Epithelial cell of esophagus (primary cell): ENCODE measurements at regions not wholly inside any gene's neighbourhood (a gene's known extent, or its start where the extent isn't known, plus 50 kb on each side); places are given as distances from the start of the nearest gene placed in this dataset.

ENCODE experiments used
- DNase-seq: peaks from one replicate; pipeline ENCODE4 v3.0.0; 2010; ENCODE audit warnings: low read depth
- H3K4me3 ChIP-seq: 2 replicates; pipeline ENCODE4 v1.5.1; 2011; ENCODE audit warnings: mild to moderate bottlenecking, low read length, control low read depth
- TF ChIP-seq, protein P1 (sequence below): IDR thresholded peaks from 2 replicates; pipeline ENCODE4 v1.5.1; 2011; ENCODE audit warnings: low read depth, mild to moderate bottlenecking, low read length, control low read depth, inconsistent platforms; ENCODE audit not compliant: insufficient read depth; ENCODE audit errors: missing control alignments

DNA sequence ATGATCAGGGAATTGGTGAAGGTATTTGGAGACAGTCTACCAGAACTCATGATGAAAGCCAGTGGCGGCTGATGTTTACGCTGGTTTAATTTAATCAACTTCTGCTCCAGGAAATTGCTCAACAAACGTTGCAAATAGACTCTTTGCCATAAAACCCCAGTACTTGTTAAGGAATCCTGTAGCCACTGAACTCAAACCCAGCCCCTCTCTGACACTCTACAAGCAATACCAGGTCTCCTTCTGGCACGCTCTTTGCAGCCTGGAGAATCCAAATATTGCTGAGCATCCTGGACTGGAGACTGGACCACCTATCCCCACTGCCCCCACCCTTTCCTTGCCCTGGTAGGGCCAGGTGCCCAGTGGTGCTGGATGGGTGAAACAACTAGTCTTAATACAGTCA is 308.2 kb downstream of the FBXO15 start:
- TF ChIP-seq, protein P1, sequence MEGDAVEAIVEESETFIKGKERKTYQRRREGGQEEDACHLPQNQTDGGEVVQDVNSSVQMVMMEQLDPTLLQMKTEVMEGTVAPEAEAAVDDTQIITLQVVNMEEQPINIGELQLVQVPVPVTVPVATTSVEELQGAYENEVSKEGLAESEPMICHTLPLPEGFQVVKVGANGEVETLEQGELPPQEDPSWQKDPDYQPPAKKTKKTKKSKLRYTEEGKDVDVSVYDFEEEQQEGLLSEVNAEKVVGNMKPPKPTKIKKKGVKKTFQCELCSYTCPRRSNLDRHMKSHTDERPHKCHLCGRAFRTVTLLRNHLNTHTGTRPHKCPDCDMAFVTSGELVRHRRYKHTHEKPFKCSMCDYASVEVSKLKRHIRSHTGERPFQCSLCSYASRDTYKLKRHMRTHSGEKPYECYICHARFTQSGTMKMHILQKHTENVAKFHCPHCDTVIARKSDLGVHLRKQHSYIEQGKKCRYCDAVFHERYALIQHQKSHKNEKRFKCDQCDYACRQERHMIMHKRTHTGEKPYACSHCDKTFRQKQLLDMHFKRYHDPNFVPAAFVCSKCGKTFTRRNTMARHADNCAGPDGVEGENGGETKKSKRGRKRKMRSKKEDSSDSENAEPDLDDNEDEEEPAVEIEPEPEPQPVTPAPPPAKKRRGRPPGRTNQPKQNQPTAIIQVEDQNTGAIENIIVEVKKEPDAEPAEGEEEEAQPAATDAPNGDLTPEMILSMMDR, result no peak
- DNase-seq, result no peak
- H3K4me3 ChIP-seq, result no peak overlapping the region

DNA sequence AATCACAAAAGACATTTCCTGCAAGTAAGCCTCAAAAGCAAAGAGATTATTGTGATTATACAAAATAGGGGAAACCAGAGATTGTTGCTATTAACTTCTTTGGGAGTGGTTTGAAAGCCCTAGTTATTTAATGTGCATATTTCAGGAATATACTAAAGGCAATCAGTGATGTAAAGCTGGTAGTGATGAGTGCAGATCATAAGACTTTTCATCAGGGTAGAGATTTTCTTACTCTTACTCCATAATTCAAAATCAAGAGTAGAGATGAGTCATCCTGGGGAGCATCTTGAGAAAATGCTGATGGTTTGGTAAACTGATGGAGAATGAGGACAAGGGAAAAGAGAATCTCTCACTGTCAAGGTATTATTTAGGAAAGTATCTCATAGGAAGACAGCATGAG is 309.5 kb downstream of the FBXO15 start:
- no peak for DNase-seq
- TF ChIP-seq, protein P1, result no peak
- H3K4me3 ChIP-seq, result no peak overlapping the region

DNA sequence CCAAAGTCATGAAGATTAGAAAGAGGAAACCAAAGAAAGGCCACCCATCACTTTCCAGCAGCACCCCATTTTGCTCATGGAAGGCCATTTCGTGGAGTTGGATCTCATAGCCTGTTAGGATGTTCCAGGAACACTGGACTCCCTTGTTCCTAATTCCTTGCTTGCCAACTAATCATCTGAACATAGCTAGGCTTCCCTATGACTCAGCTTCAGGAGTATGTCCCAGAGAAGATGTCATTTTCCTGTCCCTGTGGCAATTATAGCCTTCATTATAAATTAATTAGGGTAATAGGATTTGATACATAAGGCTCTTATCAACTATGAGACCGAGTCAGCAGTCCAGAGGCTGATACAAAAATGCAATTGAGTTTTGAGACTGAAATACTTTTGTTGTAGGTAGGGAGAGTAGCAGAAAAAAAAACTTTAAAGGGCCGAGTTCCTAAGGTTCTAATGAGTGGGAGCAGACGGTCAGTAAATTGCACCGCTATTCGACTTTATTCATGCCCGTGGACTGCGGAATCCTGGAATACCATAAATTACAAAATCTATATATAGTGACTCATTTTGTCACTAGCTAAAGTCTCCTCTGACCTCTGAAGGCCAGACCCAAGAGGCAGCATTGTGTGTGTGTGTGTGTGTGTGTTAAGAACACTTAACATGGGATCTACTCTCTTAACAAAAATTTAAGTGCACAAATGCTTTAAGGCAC is 311.8 kb downstream of the FBXO15 start:
- TF ChIP-seq, protein P1, result no peak
- no peak overlapping the region for H3K4me3 ChIP-seq
- DNase-seq, result peak; percentile 14

DNA sequence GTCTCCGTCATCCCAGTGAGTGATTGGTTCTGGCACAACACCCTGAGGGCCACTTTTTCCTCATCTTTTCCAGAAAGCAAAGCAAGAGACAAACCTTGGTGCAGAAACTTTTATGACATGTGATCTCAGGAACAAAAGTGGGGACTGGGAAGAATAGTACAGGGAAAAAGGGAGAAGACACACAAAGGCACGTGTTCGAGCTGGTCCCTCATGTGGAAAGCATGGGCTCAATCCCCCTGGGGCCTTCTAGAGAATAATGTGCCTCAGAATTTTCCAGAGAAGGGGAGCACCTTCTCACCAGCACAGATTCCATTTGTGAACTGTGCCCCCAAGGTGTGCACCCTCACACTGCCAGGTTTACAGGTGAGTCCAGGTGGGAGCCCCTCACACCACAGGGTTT is 312.6 kb downstream of the FBXO15 start:
- H3K4me3 ChIP-seq, result no peak overlapping the region
- no peak for DNase-seq
- TF ChIP-seq, protein P1, result no peak

DNA sequence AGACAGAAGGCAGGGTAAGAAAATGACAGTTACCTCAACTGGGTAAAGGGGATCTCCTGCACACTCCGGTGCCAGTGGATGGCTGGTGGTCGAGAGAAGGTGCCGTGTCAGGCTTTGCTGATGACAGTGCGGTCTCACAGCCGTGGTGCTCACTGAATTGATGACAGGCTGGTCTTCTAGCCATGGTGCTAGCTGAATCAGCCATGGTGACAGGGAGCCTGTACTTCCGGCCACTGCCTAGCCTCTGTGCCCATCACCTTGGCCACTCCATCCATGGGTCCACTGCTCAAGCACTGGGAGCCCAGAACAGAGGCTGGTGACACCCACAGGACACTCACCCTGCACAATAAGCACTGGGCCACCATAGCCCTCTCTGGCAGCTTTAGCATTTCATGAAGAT is 315.9 kb downstream of the FBXO15 start:
- no peak for DNase-seq
- no peak overlapping the region for H3K4me3 ChIP-seq
- TF ChIP-seq, protein P1, result no peak

DNA sequence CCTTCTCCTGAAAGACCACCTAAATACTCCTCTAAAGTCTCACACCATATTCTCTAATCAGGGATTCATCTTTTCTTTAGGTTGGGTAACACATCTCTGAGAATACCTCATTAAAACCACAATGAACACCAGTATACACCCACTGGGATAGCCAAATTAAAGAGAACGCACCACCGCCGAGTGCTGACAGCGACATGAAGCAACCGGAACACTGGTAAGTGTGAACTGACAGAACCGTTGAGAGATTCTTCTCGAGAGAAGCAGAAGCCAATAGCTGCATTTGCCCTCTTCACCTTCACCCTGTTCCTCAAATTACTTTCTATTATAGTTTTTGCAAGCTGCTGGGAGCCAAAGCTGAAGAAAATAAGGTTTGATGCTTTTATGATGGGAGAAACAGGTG is 318.5 kb downstream of the FBXO15 start:
- H3K4me3 ChIP-seq, result no peak overlapping the region
- TF ChIP-seq, protein P1, result no peak
- DNase-seq, result no peak

DNA sequence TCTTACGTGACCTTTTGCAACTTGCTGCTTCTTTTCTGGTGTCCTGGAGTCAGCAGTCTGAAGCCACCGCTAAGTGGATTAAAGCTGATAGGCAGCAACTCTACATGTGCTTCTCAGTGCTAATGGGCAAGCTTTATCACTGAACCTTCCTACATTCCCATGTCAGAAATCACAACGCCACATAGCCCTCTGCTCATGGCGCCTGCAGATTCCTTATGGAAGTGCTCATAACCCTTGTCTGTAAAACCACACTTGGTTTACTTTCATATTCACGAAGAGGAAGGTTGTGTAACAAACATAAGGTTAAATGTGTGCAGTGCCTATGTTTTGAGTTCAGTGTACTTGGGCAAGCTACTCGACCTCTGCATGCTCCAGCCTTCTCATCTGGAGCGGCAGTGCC is 319.8 kb downstream of the FBXO15 start:
- H3K4me3 ChIP-seq, result no peak overlapping the region
- DNase-seq, result no peak
- TF ChIP-seq, protein P1, result no peak
